ENCODE measurements at regions not wholly inside any gene's neighbourhood (a gene's known extent, or its start where the extent isn't known, plus 50 kb on each side); places are given as distances from the start of the nearest gene placed in this dataset.

- no peak overlapping the region for H3K27ac ChIP-seq (ENCODE audit: control insufficient read depth, insufficient read depth, low read length)
- no peak for FAIRE-seq
- TF ChIP-seq, protein P1, sequence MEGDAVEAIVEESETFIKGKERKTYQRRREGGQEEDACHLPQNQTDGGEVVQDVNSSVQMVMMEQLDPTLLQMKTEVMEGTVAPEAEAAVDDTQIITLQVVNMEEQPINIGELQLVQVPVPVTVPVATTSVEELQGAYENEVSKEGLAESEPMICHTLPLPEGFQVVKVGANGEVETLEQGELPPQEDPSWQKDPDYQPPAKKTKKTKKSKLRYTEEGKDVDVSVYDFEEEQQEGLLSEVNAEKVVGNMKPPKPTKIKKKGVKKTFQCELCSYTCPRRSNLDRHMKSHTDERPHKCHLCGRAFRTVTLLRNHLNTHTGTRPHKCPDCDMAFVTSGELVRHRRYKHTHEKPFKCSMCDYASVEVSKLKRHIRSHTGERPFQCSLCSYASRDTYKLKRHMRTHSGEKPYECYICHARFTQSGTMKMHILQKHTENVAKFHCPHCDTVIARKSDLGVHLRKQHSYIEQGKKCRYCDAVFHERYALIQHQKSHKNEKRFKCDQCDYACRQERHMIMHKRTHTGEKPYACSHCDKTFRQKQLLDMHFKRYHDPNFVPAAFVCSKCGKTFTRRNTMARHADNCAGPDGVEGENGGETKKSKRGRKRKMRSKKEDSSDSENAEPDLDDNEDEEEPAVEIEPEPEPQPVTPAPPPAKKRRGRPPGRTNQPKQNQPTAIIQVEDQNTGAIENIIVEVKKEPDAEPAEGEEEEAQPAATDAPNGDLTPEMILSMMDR (optimal IDR thresholded peaks at IDR 0.05 in 1 of 3, IDR thresholded peaks at IDR 0.05 in 1 of 3, conservative IDR thresholded peaks at IDR 0.05 in 1 of 3; ENCODE audit: extremely low read depth in 1 of 3, insufficient read depth in 2 of 3, low read length in 3 of 3), result no peak
- TF ChIP-seq EZH2 (IDR thresholded peaks at IDR 0.05; ENCODE audit: low read length), result no peak
- H3K9ac ChIP-seq (ENCODE audit: control insufficient read depth, extremely low read depth, insufficient read depth, low read length), result no peak overlapping the region
- H4K20me1 ChIP-seq (ENCODE audit: control insufficient read depth, extremely low read depth, insufficient read depth, low read length), result no peaks in the 10 kb centered on the region
- no peak overlapping the region for H2AFZ ChIP-seq (ENCODE audit: control insufficient read depth, low read length)
- no peak overlapping the region for H3K4me2 ChIP-seq (ENCODE audit: control insufficient read depth, extremely low read depth, insufficient read depth, low read depth, low read length)
- dilution Hi-C loops (cut with MboI; ENCODE audit: extremely low pct_ligation_motif_present, low sequenced_read_pairs), result no loop called here
- H3K4me1 ChIP-seq (ENCODE audit: control insufficient read depth, extremely low read depth, insufficient read depth, low read length), result no peaks in the 10 kb centered on the region
- no peaks in the 10 kb centered on the region for H3K36me3 ChIP-seq (ENCODE audit: control insufficient read depth in 2 of 2, extremely low read depth in 1 of 2, insufficient read depth in 2 of 2, low read length in 2 of 2)
- no peak overlapping the region for H3K4me3 ChIP-seq (ENCODE audit: control insufficient read depth in 2 of 3, extremely low read depth in 1 of 3, insufficient read depth in 2 of 3, low read depth in 1 of 3, low read length in 3 of 3)
- DNase-seq (ENCODE audit: low read depth, low spot score), result no peak
- H3K9me3 ChIP-seq (ENCODE audit: control insufficient read depth, low read depth, low read length), result no peaks in the 10 kb centered on the region
- no peaks in the 10 kb centered on the region for H3K9me1 ChIP-seq (ENCODE audit: control insufficient read depth, extremely low read depth, insufficient read depth, low read length)
- H3K27me3 ChIP-seq (ENCODE audit: control insufficient read depth, extremely low read depth, insufficient read depth, low read length), result peaks cover 3% of the 10 kb centered on the region
- H3K79me2 ChIP-seq (ENCODE audit: control insufficient read depth, insufficient read depth, low read length), result no peaks in the 10 kb centered on the region
Measured at GRCh38 chr5:96528826-96529474, 95.9 kb upstream of the PCSK1 start.

DNA sequence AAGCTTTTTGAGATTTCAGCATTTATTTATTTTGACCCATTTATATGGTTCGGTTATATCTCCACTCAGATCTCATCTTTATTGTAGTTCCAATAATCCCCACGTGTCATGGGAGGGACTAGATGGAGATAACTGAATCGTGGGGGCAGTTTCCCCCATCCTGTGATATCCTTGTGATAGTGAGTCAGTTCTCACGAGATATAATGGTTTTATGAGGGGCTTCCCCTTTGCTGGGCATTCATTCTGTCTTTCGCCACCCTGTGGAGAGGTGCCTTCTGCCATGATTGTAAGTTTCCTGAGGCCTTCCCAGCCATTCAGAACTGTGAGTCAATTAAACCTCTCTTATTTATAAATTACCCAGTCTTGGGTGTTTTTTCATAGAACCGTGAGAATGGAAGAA is 96.5 kb upstream of the PCSK1 start:
- H3K79me2 ChIP-seq (ENCODE audit: control insufficient read depth, insufficient read depth, low read length), result no peaks in the 10 kb centered on the region
- dilution Hi-C loops (cut with MboI; ENCODE audit: extremely low pct_ligation_motif_present, low sequenced_read_pairs), result no loop called here
- H3K9ac ChIP-seq (ENCODE audit: control insufficient read depth, extremely low read depth, insufficient read depth, low read length), result no peak overlapping the region
- no peak overlapping the region for H3K4me3 ChIP-seq (ENCODE audit: control insufficient read depth in 2 of 3, extremely low read depth in 1 of 3, insufficient read depth in 2 of 3, low read depth in 1 of 3, low read length in 3 of 3)
- H3K36me3 ChIP-seq (ENCODE audit: control insufficient read depth in 2 of 2, extremely low read depth in 1 of 2, insufficient read depth in 2 of 2, low read length in 2 of 2), result no peaks in the 10 kb centered on the region
- H3K27me3 ChIP-seq (ENCODE audit: control insufficient read depth, extremely low read depth, insufficient read depth, low read length), result no peaks in the 10 kb centered on the region
- no peak overlapping the region for H3K4me2 ChIP-seq (ENCODE audit: control insufficient read depth, extremely low read depth, insufficient read depth, low read depth, low read length)
- FAIRE-seq, result no peak
- H4K20me1 ChIP-seq (ENCODE audit: control insufficient read depth, extremely low read depth, insufficient read depth, low read length), result no peaks in the 10 kb centered on the region
- H3K9me1 ChIP-seq (ENCODE audit: control insufficient read depth, extremely low read depth, insufficient read depth, low read length), result no peaks in the 10 kb centered on the region
- TF ChIP-seq, protein P1 (optimal IDR thresholded peaks at IDR 0.05 in 1 of 3, IDR thresholded peaks at IDR 0.05 in 1 of 3, conservative IDR thresholded peaks at IDR 0.05 in 1 of 3; ENCODE audit: extremely low read depth in 1 of 3, insufficient read depth in 2 of 3, low read length in 3 of 3), result no peak
- no peak for TF ChIP-seq EZH2 (IDR thresholded peaks at IDR 0.05; ENCODE audit: low read length)
- H3K27ac ChIP-seq (ENCODE audit: control insufficient read depth, insufficient read depth, low read length), result no peak overlapping the region
- DNase-seq (ENCODE audit: low read depth, low spot score), result no peak
- H3K9me3 ChIP-seq (ENCODE audit: control insufficient read depth, low read depth, low read length), result no peaks in the 10 kb centered on the region
- no peaks in the 10 kb centered on the region for H3K4me1 ChIP-seq (ENCODE audit: control insufficient read depth, extremely low read depth, insufficient read depth, low read length)
- no peak overlapping the region for H2AFZ ChIP-seq (ENCODE audit: control insufficient read depth, low read length)

Data from keratinocyte (primary cell).